SK-N-DZ (cell line): ENCODE measurements at regions not wholly inside any gene's neighbourhood (a gene's known extent, or its start where the extent isn't known, plus 50 kb on each side); places are given as distances from the start of the nearest gene placed in this dataset.
"Not testable (repeated sequence)": the region's sequence is repeated elsewhere in the genome, so short reads cannot be mapped to it uniquely, and the experiment has no call there.

ENCODE experiments used
- DNase-seq: peaks from one replicate; pipeline ENCODE4 v3.0.0-alpha.2; 2015; ENCODE audit warnings: low spot score

- DNase-seq = no peak
Observed at GRCh38 chr18:2213905-2214304, 357.4 kb downstream of the METTL4 start.

- DNase-seq = no peak
Observed at GRCh38 chr18:2217356-2217755, 353.9 kb downstream of the METTL4 start.

DNA sequence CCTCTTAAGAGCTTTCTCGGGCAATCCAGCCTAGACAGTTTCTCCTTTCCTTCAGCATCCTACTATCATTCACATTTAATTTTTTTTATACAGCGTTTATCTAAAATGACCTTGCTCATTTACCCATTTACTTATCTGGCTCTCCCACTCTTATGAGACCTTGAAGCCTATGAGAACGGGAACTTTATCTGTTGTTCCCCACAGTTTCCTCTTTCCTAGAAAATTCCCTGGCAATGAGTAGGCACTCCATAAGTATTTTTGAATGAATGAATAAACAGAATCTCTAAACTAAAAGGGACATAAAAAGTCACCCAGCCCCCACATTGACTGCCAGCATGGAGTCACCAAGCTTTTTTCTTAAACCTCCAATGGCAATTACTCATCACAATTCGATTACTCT is 353.2 kb downstream of the METTL4 start:
- DNase-seq = no peak

GRCh38 chr18:2219706-2220105 is 351.6 kb downstream of the METTL4 start:
- no peak for DNase-seq

GRCh38 chr18:2222270-2223185 is 348.8 kb downstream of the METTL4 start:
- DNase-seq = no peak

- DNase-seq = no peak
Observed at GRCh38 chr18:2223449-2223848, 347.9 kb downstream of the METTL4 start.

- peak; percentile 10 for DNase-seq
Observed at GRCh38 chr18:2223849-2224248, 347.5 kb downstream of the METTL4 start.

DNA sequence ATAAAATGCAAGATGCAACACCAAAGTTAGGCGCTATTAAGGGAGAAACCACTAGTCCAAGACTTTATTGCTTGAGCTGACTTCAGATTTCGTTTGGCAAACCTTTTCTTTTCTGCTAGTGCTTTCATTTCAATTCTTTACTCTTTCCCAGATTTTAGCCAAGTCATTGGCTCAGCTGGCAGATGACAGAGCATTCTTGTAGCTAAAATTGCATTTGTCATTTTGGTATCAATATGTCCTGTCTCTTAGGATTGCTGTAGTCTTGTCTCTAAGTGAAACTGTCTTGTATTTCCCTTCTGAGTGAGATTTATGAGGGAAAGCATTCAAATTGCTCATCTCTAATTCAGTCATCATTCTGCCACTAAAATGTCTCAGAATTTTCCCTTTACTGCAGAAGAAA is 335.1 kb downstream of the METTL4 start:
- DNase-seq = no peak

DNA sequence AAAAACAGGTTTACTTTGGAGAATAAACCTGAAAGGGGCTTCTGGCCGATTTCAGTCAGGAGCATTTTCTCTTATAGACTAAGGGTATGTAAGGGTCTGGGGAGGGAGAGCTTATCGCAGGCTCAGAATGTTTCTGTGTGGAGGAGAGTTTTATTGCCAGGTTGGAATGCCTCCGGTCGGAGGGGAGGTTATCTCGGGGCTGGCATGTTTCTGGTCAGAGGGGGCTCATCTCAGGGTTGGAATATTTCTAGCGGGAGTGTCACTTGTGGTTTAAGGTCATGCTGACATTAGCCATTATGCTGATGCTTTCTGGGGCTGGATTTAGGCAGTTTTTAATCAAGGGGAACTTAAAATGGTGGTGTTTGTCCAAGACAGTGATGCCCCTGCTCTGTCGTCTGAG is 333.6 kb downstream of the METTL4 start:
- no peak for DNase-seq

DNA sequence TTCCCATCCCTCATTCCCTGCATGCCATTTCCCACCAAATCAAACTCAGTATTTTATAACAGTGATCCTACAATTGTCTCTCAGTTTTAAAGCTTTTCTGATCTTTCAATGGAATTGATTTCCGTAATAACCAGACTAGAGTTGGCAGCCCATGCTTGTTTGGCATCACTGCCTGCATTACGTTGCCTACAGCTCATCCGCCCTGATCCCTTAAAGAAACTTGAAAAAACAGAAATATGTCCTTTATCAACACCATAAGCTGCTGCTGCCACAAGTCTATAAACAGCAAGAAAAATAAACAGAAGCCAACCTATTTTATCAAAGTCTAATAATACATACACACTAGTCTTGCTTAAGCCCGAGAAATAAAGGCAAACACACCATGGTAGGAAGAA is 331.0 kb downstream of the METTL4 start:
- DNase-seq = no peak

GRCh38 chr18:2244641-2245040 is 326.7 kb downstream of the METTL4 start:
- DNase-seq = no peak

- DNase-seq = not testable (repeated sequence)
Observed at GRCh38 chr18:2247101-2247500, 324.2 kb downstream of the METTL4 start.

GRCh38 chr18:2254977-2255376 is 316.3 kb downstream of the METTL4 start:
- no peak for DNase-seq

- no peak for DNase-seq
Observed at GRCh38 chr18:2256577-2256976, 314.7 kb downstream of the METTL4 start.

- DNase-seq = no peak
Observed at GRCh38 chr18:2258954-2259353, 312.4 kb downstream of the METTL4 start.

DNA sequence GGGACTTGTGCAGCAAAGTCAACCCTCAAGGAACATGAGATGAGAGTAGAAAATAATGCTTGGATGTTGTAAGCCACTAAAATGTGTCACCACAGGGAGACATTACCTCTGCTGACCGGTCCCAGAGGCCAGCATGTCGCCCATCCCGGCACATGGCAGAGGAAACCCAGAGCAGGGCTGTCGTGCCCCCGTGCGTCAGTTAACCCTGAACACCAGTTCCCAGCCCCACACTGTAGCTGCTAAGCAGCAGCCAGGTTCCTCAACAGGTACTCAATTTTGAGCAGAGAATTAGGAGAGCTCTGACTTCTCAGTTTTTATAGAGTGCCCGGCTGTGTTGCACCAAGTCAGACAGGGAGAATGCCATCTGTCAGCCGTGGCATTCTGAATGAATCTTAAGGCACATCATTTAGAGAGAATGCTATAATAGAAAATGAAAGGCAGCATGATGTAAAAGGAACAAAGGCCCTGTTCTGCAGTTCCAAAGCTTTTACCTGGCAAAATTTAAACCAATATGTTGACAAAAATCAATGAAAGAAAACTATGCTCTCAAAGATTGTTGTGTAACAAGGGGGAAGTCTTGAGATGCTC is 307.9 kb downstream of the METTL4 start:
- no peak for DNase-seq

DNA sequence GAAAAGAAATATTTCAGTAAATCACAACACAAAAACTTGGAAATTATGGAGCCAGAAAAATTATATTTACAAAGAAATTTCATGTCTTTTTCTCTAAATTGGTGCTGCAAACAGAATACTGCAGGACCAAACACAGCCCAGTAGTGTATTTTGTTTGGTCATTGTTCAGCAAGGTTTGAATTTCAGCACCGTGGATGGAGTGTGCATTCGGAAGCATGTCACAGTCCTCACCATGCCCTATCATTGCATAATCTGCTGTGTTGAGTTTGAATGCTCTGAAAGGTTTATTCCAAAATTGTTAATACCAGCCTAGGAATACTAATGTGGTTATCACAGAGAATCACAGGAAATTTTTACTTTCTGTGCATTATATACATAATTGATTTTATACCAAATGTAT is 296.7 kb downstream of the METTL4 start:
- DNase-seq = no peak

DNA sequence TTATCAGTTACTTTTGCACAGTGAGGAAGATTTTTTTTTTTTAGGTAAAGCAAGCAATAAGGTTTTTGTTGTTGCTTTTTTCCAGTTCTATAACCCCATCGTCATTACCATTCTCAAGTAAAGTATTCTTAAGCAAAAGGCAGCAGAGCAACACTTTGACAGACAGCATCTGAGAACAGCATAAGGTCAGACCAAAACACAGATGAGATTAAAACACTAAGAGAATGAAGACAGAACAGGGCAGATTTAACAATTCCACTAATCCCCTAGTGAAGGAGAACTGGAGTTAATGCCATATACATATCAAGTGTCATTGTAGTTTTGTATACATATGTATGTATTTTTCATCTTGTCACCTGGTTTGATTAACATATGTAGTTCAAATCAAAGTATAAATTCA is 290.2 kb downstream of the METTL4 start:
- no peak for DNase-seq

DNA sequence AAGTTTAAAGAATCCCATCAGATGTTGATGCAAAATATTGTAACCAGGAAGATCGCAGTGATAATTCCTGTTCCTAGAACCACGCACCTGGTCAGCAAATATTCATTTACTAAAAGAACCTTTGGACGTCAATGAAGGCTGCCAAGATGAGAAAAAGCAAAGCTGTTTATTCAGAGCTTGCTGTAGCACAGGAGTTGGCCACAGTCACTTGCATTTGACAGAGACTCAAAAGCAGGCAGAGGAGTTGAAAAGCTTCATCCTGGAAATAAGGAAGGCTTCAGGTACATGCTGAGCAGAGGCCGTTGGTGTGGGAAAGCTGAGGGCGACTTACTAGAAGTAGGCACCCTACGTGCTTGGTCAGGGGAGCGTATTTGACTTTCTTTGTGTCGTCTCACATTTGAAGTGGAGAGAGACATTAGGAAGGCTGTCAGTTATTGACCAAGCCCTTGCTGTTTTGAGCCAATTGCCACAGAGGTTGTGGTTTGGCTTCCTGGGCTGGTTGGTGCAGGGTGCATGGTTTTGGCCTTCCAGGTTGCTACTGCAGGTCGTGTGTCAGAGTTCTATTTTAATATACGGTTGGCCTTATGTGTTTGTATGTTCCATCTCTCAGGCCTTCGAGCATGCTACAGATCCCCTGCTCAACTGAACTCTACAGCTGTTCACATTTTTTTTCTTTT is 289.6 kb downstream of the METTL4 start:
- no peak for DNase-seq

DNA sequence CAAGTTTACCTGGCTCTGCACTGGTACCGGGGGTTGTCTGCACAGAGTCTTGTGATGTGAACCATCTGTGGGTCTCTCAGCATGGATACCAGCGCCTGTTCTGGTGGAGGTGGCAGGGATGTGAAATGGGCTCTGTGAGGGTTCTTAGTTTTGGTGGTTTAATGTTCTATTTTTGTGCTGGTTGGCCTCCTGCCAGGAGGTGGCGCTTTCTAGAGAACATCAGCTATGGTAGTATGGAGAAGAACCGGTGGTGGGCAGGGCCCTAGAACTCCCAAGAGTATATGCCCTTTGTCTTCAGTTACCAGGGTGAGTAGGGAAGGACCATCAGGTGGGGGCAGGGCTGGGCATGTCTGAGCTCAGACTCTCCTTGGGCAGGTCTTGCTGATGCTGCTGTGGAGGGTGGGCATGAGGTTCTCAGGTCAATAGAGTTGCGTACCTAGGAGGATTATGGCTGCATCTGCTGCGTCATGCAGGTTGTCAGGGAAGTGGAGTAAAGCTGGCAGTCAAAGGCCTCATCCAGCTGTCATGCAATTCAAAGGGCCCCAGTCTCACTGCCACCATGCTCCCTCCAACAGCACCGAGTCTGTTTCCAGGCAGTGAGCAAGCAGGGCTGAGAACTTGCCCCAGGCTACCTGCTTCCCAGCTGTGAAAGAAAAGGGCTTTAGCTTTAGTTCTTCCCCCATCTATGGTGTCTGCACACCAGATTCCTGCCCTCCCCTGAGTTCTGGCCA is 278.0 kb downstream of the METTL4 start:
- no peak for DNase-seq

DNA sequence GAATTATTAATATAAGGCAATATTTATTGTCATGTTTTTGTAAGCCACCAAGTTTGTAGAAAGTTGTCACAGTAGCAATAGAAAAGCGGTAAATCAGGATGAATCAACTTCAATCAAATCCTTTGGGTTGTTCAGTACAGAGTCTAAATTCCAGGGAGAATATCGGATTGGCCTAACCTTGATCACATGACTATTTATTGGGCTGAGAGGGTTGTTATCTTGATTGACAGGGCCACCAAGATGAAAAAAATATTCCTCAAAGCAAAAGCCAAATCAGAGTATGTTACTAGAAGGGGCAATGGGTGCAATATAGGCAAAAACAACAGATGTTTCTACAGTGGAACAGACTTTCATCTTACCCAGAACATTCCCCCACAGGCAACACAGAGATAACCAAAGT is 270.0 kb downstream of the METTL4 start:
- DNase-seq = no peak

GRCh38 chr18:2302012-2302411 is 269.3 kb downstream of the METTL4 start:
- no peak for DNase-seq
